ENCODE measurements at regions not wholly inside any gene's neighbourhood (a gene's known extent, or its start where the extent isn't known, plus 50 kb on each side); places are given as distances from the start of the nearest gene placed in this dataset.
"Not testable (repeated sequence)": the region's sequence is repeated elsewhere in the genome, so short reads cannot be mapped to it uniquely, and the experiment has no call there.

GRCh38 chr4:164141755-164142375 is 612.1 kb upstream of the SMIM31 start:
- not testable (repeated sequence) for H3K36me3 ChIP-seq (ENCODE audit: insufficient read depth, low read length); H3K9ac ChIP-seq (ENCODE audit: low read depth, low read length); H3K9me3 ChIP-seq (ENCODE audit: control insufficient read depth, insufficient read depth, low read length); H3K4me1 ChIP-seq (ENCODE audit: insufficient read depth, low read length)

- H3K4me1 ChIP-seq (ENCODE audit: insufficient read depth, low read length), result no peaks in the 10 kb centered on the region
- no peaks in the 10 kb centered on the region for H3K36me3 ChIP-seq (ENCODE audit: insufficient read depth, low read length)
- H3K9me3 ChIP-seq (ENCODE audit: control insufficient read depth, insufficient read depth, low read length), result no peaks in the 10 kb centered on the region
- no peak overlapping the region for H3K9ac ChIP-seq (ENCODE audit: low read depth, low read length)
These were observed 599.5 kb upstream of the SMIM31 start for GRCh38 chr4:164154416-164154815.

GRCh38 chr4:164169591-164169990 is 584.3 kb upstream of the SMIM31 start:
- no peaks in the 10 kb centered on the region for H3K4me1 ChIP-seq (ENCODE audit: insufficient read depth, low read length)
- H3K36me3 ChIP-seq (ENCODE audit: insufficient read depth, low read length), result no peaks in the 10 kb centered on the region
- no peaks in the 10 kb centered on the region for H3K9me3 ChIP-seq (ENCODE audit: control insufficient read depth, insufficient read depth, low read length)
- H3K9ac ChIP-seq (ENCODE audit: low read depth, low read length), result no peak overlapping the region

GRCh38 chr4:164177153-164177552 is 576.8 kb upstream of the SMIM31 start:
- H3K36me3 ChIP-seq (ENCODE audit: insufficient read depth, low read length), result no peaks in the 10 kb centered on the region
- peaks cover 9% of the 10 kb centered on the region; the same call in 1 of the 2 replicates for H3K4me1 ChIP-seq (ENCODE audit: insufficient read depth, low read length)
- H3K9me3 ChIP-seq (ENCODE audit: control insufficient read depth, insufficient read depth, low read length), result no peaks in the 10 kb centered on the region
- H3K9ac ChIP-seq (ENCODE audit: low read depth, low read length), result no peak overlapping the region

GRCh38 chr4:164177753-164178152 is 576.2 kb upstream of the SMIM31 start:
- Histone ChIP-seq H3K9me3 (ENCODE audit: control insufficient read depth, insufficient read depth, low read length) (no peaks in the 10 kb centered on the region), H3K36me3 (ENCODE audit: insufficient read depth, low read length) (no peaks in the 10 kb centered on the region), H3K9ac (ENCODE audit: low read depth, low read length) (no peak overlapping the region), H3K4me1 (ENCODE audit: insufficient read depth, low read length) (peaks cover 9% of the 10 kb centered on the region; the same call in 1 of the 2 replicates)

GRCh38 chr4:164188236-164188635 is 565.7 kb upstream of the SMIM31 start:
- H3K36me3 ChIP-seq (ENCODE audit: insufficient read depth, low read length), result no peaks in the 10 kb centered on the region
- H3K4me1 ChIP-seq (ENCODE audit: insufficient read depth, low read length), result no peaks in the 10 kb centered on the region
- H3K9me3 ChIP-seq (ENCODE audit: control insufficient read depth, insufficient read depth, low read length), result no peaks in the 10 kb centered on the region
- no peak overlapping the region for H3K9ac ChIP-seq (ENCODE audit: low read depth, low read length)

GRCh38 chr4:164192844-164193243 is 561.1 kb upstream of the SMIM31 start:
- H3K9me3 ChIP-seq (ENCODE audit: control insufficient read depth, insufficient read depth, low read length), result no peaks in the 10 kb centered on the region
- no peaks in the 10 kb centered on the region for H3K36me3 ChIP-seq (ENCODE audit: insufficient read depth, low read length)
- no peaks in the 10 kb centered on the region for H3K4me1 ChIP-seq (ENCODE audit: insufficient read depth, low read length)
- no peak overlapping the region for H3K9ac ChIP-seq (ENCODE audit: low read depth, low read length)

- H3K9me3 ChIP-seq (ENCODE audit: control insufficient read depth, insufficient read depth, low read length), result no peaks in the 10 kb centered on the region
- no peak overlapping the region for H3K9ac ChIP-seq (ENCODE audit: low read depth, low read length)
- no peaks in the 10 kb centered on the region for H3K4me1 ChIP-seq (ENCODE audit: insufficient read depth, low read length)
- no peaks in the 10 kb centered on the region for H3K36me3 ChIP-seq (ENCODE audit: insufficient read depth, low read length)
These were observed 560.3 kb upstream of the SMIM31 start for GRCh38 chr4:164193676-164194075.

- no peak overlapping the region for H3K9ac ChIP-seq (ENCODE audit: low read depth, low read length)
- no peaks in the 10 kb centered on the region for H3K4me1 ChIP-seq (ENCODE audit: insufficient read depth, low read length)
- H3K36me3 ChIP-seq (ENCODE audit: insufficient read depth, low read length), result peaks cover 3% of the 10 kb centered on the region; the same call in 1 of the 2 replicates
- H3K9me3 ChIP-seq (ENCODE audit: control insufficient read depth, insufficient read depth, low read length), result no peaks in the 10 kb centered on the region
These were observed 556.4 kb upstream of the SMIM31 start for GRCh38 chr4:164197556-164197955.

- Histone ChIP-seq H3K4me1 (ENCODE audit: insufficient read depth, low read length) (peaks cover 21% of the 10 kb centered on the region; the same call in 1 of the 2 replicates), H3K9ac (ENCODE audit: low read depth, low read length) (no peak overlapping the region), H3K9me3 (ENCODE audit: control insufficient read depth, insufficient read depth, low read length) (no peaks in the 10 kb centered on the region), H3K36me3 (ENCODE audit: insufficient read depth, low read length) (peaks cover 3% of the 10 kb centered on the region; the same call in 1 of the 2 replicates)
These were observed 550.5 kb upstream of the SMIM31 start for GRCh38 chr4:164203476-164203875.

GRCh38 chr4:164204434-164204833 is 549.5 kb upstream of the SMIM31 start:
- H3K4me1 ChIP-seq (ENCODE audit: insufficient read depth, low read length), result peaks cover 21% of the 10 kb centered on the region; the same call in 1 of the 2 replicates
- peaks cover 3% of the 10 kb centered on the region; the same call in 1 of the 2 replicates for H3K36me3 ChIP-seq (ENCODE audit: insufficient read depth, low read length)
- H3K9me3 ChIP-seq (ENCODE audit: control insufficient read depth, insufficient read depth, low read length), result no peaks in the 10 kb centered on the region
- no peak overlapping the region for H3K9ac ChIP-seq (ENCODE audit: low read depth, low read length)

GRCh38 chr4:164207460-164207859 is 546.5 kb upstream of the SMIM31 start:
- Histone ChIP-seq H3K9me3 (ENCODE audit: control insufficient read depth, insufficient read depth, low read length) (no peaks in the 10 kb centered on the region), H3K4me1 (ENCODE audit: insufficient read depth, low read length) (peaks cover 21% of the 10 kb centered on the region; the same call in 1 of the 2 replicates), H3K36me3 (ENCODE audit: insufficient read depth, low read length) (no peaks in the 10 kb centered on the region), H3K9ac (ENCODE audit: low read depth, low read length) (no peak overlapping the region)

GRCh38 chr4:164210377-164210776 is 543.6 kb upstream of the SMIM31 start:
- Histone ChIP-seq H3K4me1 (ENCODE audit: insufficient read depth, low read length) (peaks cover 10% of the 10 kb centered on the region; the same call in 1 of the 2 replicates), H3K36me3 (ENCODE audit: insufficient read depth, low read length) (no peaks in the 10 kb centered on the region), H3K9me3 (ENCODE audit: control insufficient read depth, insufficient read depth, low read length) (no peaks in the 10 kb centered on the region), H3K9ac (ENCODE audit: low read depth, low read length) (no peak overlapping the region)

- no peaks in the 10 kb centered on the region for H3K36me3 ChIP-seq (ENCODE audit: insufficient read depth, low read length)
- H3K9ac ChIP-seq (ENCODE audit: low read depth, low read length), result no peak overlapping the region
- H3K4me1 ChIP-seq (ENCODE audit: insufficient read depth, low read length), result peaks cover 7% of the 10 kb centered on the region; the same call in 1 of the 2 replicates
- no peaks in the 10 kb centered on the region for H3K9me3 ChIP-seq (ENCODE audit: control insufficient read depth, insufficient read depth, low read length)
These were observed 541.8 kb upstream of the SMIM31 start for GRCh38 chr4:164212134-164212533.

- Histone ChIP-seq H3K9ac (ENCODE audit: low read depth, low read length) (no peak overlapping the region), H3K4me1 (ENCODE audit: insufficient read depth, low read length) (0 out of 2 replicates have a peak, but pooled peaks cover 3% of the 10 kb centered on the region), H3K9me3 (ENCODE audit: control insufficient read depth, insufficient read depth, low read length) (no peaks in the 10 kb centered on the region)
These were observed 541.2 kb upstream of the SMIM31 start for GRCh38 chr4:164212714-164213113.

More at GRCh38 chr4:164212714-164213113, 541.2 kb upstream of the SMIM31 start:
- no peaks in the 10 kb centered on the region for H3K36me3 ChIP-seq (ENCODE audit: insufficient read depth, low read length)

Data from ES-I3 (cell line).